ENCODE measurements at regions not wholly inside any gene's neighbourhood (a gene's known extent, or its start where the extent isn't known, plus 50 kb on each side); places are given as distances from the start of the nearest gene placed in this dataset.

- Histone ChIP-seq H3K9me3 (ENCODE audit: control insufficient read depth, low read length) (no peaks in the 10 kb centered on the region), H3K4me1 (ENCODE audit: control insufficient read depth, insufficient read depth, low read length, poor library complexity, severe bottlenecking) (no peaks in the 10 kb centered on the region), H3K27ac (ENCODE audit: insufficient read depth, low read length, poor library complexity, severe bottlenecking) (no peak overlapping the region), H3K27me3 (replicated peaks; ENCODE audit: control insufficient read depth, insufficient read depth, low read length, poor library complexity, severe bottlenecking) (no peaks in the 10 kb centered on the region), H3K4me3 (ENCODE audit: insufficient read depth, low read depth, low read length, poor library complexity, severe bottlenecking) (no peak overlapping the region), H3K36me3 (ENCODE audit: control insufficient read depth, insufficient read depth, low read length) (no peaks in the 10 kb centered on the region)
- no peak for DNase-seq
Measured at GRCh38 chr9:79012561-79012960, 559.2 kb upstream of the TLE4 start.

DNA sequence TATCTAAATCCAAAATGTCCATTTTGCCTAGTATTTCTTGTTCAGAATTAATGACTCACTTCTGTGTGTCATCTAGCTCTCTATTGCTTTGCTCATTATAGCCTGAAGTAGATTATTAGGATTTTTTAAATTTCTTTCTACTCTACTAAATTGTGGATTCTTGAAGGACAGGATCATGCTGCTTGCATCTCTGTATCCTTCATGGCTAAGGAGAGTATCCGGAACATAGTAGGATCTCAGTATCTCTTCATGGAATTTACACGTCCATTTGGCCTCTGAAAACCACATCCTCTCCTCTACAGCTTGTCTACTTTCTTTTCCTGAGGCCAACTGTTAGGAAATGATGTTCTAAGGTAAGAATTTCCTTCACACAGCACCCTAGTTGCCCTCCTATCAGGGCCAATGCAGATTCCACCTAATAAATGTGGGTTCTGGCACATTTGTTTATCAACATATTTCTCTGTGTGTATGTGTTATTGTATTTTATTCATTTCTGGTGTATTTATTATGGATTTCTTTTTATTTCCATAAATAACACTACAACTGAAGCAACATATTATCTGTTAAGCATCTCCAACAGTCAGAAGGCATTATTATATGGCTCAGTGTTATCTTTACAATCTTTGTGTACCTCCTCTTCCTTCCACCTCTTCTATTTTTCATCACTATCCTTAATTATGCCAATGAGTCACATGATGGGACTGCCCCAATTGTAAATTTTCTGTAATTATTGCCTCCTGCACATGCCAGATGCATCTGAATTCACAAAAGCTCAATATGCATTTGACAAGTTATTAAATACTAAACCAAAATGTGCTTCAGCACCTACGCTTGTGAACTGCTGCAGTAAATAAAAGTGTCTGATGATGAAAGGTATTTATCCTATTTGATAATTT, 557.8 kb upstream of the TLE4 start:
- no peak overlapping the region for H3K27ac ChIP-seq (ENCODE audit: insufficient read depth, low read length, poor library complexity, severe bottlenecking)
- H3K4me1 ChIP-seq (ENCODE audit: control insufficient read depth, insufficient read depth, low read length, poor library complexity, severe bottlenecking) = no peaks in the 10 kb centered on the region
- no peaks in the 10 kb centered on the region for H3K27me3 ChIP-seq (replicated peaks; ENCODE audit: control insufficient read depth, insufficient read depth, low read length, poor library complexity, severe bottlenecking)
- H3K36me3 ChIP-seq (ENCODE audit: control insufficient read depth, insufficient read depth, low read length) = no peaks in the 10 kb centered on the region
- no peak overlapping the region for H3K4me3 ChIP-seq (ENCODE audit: insufficient read depth, low read depth, low read length, poor library complexity, severe bottlenecking)
- no peaks in the 10 kb centered on the region for H3K9me3 ChIP-seq (ENCODE audit: control insufficient read depth, low read length)
- DNase-seq = no peak

GRCh38 chr9:79014929-79015699, 556.7 kb upstream of the TLE4 start:
- no peak for DNase-seq
- Histone ChIP-seq H3K36me3 (ENCODE audit: control insufficient read depth, insufficient read depth, low read length) (no peaks in the 10 kb centered on the region), H3K9me3 (ENCODE audit: control insufficient read depth, low read length) (no peaks in the 10 kb centered on the region), H3K4me1 (ENCODE audit: control insufficient read depth, insufficient read depth, low read length, poor library complexity, severe bottlenecking) (no peaks in the 10 kb centered on the region), H3K4me3 (ENCODE audit: insufficient read depth, low read depth, low read length, poor library complexity, severe bottlenecking) (no peak overlapping the region), H3K27me3 (replicated peaks; ENCODE audit: control insufficient read depth, insufficient read depth, low read length, poor library complexity, severe bottlenecking) (no peaks in the 10 kb centered on the region), H3K27ac (ENCODE audit: insufficient read depth, low read length, poor library complexity, severe bottlenecking) (no peak overlapping the region)

DNA sequence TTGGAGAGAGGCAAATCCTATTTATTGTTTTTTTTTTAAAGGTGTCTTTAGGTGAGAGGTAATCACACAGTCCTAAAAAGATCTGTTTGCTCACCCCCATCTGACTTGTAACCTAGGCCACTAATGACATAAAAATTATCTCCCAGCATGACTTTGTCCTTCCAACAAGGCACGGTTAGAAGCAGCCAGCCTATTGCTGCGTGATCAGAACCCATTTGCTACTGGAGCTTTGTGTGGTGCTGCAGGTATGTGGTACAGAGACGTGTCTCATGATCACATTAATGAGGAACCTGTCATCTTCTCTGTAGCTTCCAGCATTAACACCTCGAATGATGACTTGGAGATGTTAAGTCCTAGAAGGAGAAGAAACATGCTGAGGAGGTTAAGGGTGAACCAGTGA, 555.8 kb upstream of the TLE4 start:
- H3K4me3 ChIP-seq (ENCODE audit: insufficient read depth, low read depth, low read length, poor library complexity, severe bottlenecking) = no peak overlapping the region
- no peak overlapping the region for H3K27ac ChIP-seq (ENCODE audit: insufficient read depth, low read length, poor library complexity, severe bottlenecking)
- no peaks in the 10 kb centered on the region for H3K9me3 ChIP-seq (ENCODE audit: control insufficient read depth, low read length)
- no peaks in the 10 kb centered on the region for H3K4me1 ChIP-seq (ENCODE audit: control insufficient read depth, insufficient read depth, low read length, poor library complexity, severe bottlenecking)
- H3K36me3 ChIP-seq (ENCODE audit: control insufficient read depth, insufficient read depth, low read length) = no peaks in the 10 kb centered on the region
- no peaks in the 10 kb centered on the region for H3K27me3 ChIP-seq (replicated peaks; ENCODE audit: control insufficient read depth, insufficient read depth, low read length, poor library complexity, severe bottlenecking)
- DNase-seq = no peak

DNA sequence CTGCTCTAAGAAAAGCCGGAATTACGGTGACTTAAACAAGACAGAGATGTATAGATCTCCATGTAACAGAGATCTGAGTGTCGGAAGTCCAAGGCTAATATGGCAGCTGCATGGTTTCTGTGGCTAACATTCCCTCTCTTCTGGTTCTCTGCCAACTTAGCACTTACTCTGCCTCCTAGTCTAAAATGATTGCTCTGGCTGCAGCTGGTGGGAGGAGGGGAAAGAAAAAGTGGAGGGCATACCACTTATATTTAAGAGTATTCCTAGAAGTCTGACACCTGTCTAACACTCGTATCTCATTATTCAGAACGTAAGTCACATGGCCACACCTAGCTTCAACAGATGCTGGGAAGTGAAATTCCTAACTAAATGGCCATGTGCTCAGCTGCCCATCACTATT, 551.5 kb upstream of the TLE4 start:
- H3K4me1 ChIP-seq (ENCODE audit: control insufficient read depth, insufficient read depth, low read length, poor library complexity, severe bottlenecking) = no peaks in the 10 kb centered on the region
- H3K27me3 ChIP-seq (replicated peaks; ENCODE audit: control insufficient read depth, insufficient read depth, low read length, poor library complexity, severe bottlenecking) = no peaks in the 10 kb centered on the region
- no peaks in the 10 kb centered on the region for H3K36me3 ChIP-seq (ENCODE audit: control insufficient read depth, insufficient read depth, low read length)
- H3K4me3 ChIP-seq (ENCODE audit: insufficient read depth, low read depth, low read length, poor library complexity, severe bottlenecking) = no peak overlapping the region
- no peak overlapping the region for H3K27ac ChIP-seq (ENCODE audit: insufficient read depth, low read length, poor library complexity, severe bottlenecking)
- no peak for DNase-seq
- no peaks in the 10 kb centered on the region for H3K9me3 ChIP-seq (ENCODE audit: control insufficient read depth, low read length)

- Histone ChIP-seq H3K27ac (ENCODE audit: insufficient read depth, low read length, poor library complexity, severe bottlenecking) (no peak overlapping the region), H3K9me3 (ENCODE audit: control insufficient read depth, low read length) (no peaks in the 10 kb centered on the region), H3K36me3 (ENCODE audit: control insufficient read depth, insufficient read depth, low read length) (no peaks in the 10 kb centered on the region), H3K4me1 (ENCODE audit: control insufficient read depth, insufficient read depth, low read length, poor library complexity, severe bottlenecking) (no peaks in the 10 kb centered on the region), H3K4me3 (ENCODE audit: insufficient read depth, low read depth, low read length, poor library complexity, severe bottlenecking) (no peak overlapping the region), H3K27me3 (replicated peaks; ENCODE audit: control insufficient read depth, insufficient read depth, low read length, poor library complexity, severe bottlenecking) (no peaks in the 10 kb centered on the region)
- no peak for DNase-seq
Measured at GRCh38 chr9:79021084-79021483, 550.7 kb upstream of the TLE4 start.

DNA sequence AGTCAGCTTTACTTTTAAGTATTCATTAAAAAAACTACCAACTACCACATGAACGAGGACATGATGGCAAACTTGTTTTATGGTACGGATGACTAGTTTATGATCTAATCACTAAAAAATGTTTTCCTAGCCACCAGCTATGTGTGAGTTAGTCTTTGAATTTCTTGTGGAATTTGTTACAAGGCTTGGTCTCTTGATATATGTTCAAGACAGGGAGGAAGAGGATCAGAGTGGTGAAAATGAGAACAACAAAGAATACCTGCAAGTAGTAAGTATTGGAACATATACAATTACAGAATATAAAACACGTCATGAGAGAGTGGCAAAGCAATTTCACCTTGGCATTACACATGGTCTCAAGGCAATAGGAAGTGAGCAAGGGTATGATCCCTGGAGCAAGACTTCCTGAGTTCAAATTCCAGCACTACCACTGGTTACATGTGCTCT, 548.6 kb upstream of the TLE4 start:
- no peak overlapping the region for H3K4me3 ChIP-seq (ENCODE audit: insufficient read depth, low read depth, low read length, poor library complexity, severe bottlenecking)
- H3K4me1 ChIP-seq (ENCODE audit: control insufficient read depth, insufficient read depth, low read length, poor library complexity, severe bottlenecking) = no peaks in the 10 kb centered on the region
- no peak for DNase-seq
- H3K27ac ChIP-seq (ENCODE audit: insufficient read depth, low read length, poor library complexity, severe bottlenecking) = no peak overlapping the region
- H3K27me3 ChIP-seq (replicated peaks; ENCODE audit: control insufficient read depth, insufficient read depth, low read length, poor library complexity, severe bottlenecking) = no peaks in the 10 kb centered on the region
- no peaks in the 10 kb centered on the region for H3K9me3 ChIP-seq (ENCODE audit: control insufficient read depth, low read length)
- H3K36me3 ChIP-seq (ENCODE audit: control insufficient read depth, insufficient read depth, low read length) = no peaks in the 10 kb centered on the region

- no peak overlapping the region for H3K4me3 ChIP-seq (ENCODE audit: insufficient read depth, low read depth, low read length, poor library complexity, severe bottlenecking)
- DNase-seq = no peak
- no peaks in the 10 kb centered on the region for H3K4me1 ChIP-seq (ENCODE audit: control insufficient read depth, insufficient read depth, low read length, poor library complexity, severe bottlenecking)
- H3K9me3 ChIP-seq (ENCODE audit: control insufficient read depth, low read length) = no peaks in the 10 kb centered on the region
- no peaks in the 10 kb centered on the region for H3K36me3 ChIP-seq (ENCODE audit: control insufficient read depth, insufficient read depth, low read length)
- no peaks in the 10 kb centered on the region for H3K27me3 ChIP-seq (replicated peaks; ENCODE audit: control insufficient read depth, insufficient read depth, low read length, poor library complexity, severe bottlenecking)
- H3K27ac ChIP-seq (ENCODE audit: insufficient read depth, low read length, poor library complexity, severe bottlenecking) = no peak overlapping the region
Measured at GRCh38 chr9:79026316-79026715, 545.4 kb upstream of the TLE4 start.

- Histone ChIP-seq H3K27ac (ENCODE audit: insufficient read depth, low read length, poor library complexity, severe bottlenecking) (no peak overlapping the region), H3K9me3 (ENCODE audit: control insufficient read depth, low read length) (no peaks in the 10 kb centered on the region), H3K27me3 (replicated peaks; ENCODE audit: control insufficient read depth, insufficient read depth, low read length, poor library complexity, severe bottlenecking) (no peaks in the 10 kb centered on the region), H3K36me3 (ENCODE audit: control insufficient read depth, insufficient read depth, low read length) (no peaks in the 10 kb centered on the region), H3K4me3 (ENCODE audit: insufficient read depth, low read depth, low read length, poor library complexity, severe bottlenecking) (no peak overlapping the region), H3K4me1 (ENCODE audit: control insufficient read depth, insufficient read depth, low read length, poor library complexity, severe bottlenecking) (no peaks in the 10 kb centered on the region)
- DNase-seq = no peak
Measured at GRCh38 chr9:79028101-79028500, 543.7 kb upstream of the TLE4 start.

- no peaks in the 10 kb centered on the region for H3K4me1 ChIP-seq (ENCODE audit: control insufficient read depth, insufficient read depth, low read length, poor library complexity, severe bottlenecking)
Measured at GRCh38 chr9:79034583-79034982, 537.2 kb upstream of the TLE4 start.

More at GRCh38 chr9:79034583-79034982, 537.2 kb upstream of the TLE4 start:
- no peak for DNase-seq
- no peak overlapping the region for H3K4me3 ChIP-seq (ENCODE audit: insufficient read depth, low read depth, low read length, poor library complexity, severe bottlenecking)
- no peaks in the 10 kb centered on the region for H3K27me3 ChIP-seq (replicated peaks; ENCODE audit: control insufficient read depth, insufficient read depth, low read length, poor library complexity, severe bottlenecking)
- H3K36me3 ChIP-seq (ENCODE audit: control insufficient read depth, insufficient read depth, low read length) = no peaks in the 10 kb centered on the region
- no peak overlapping the region for H3K27ac ChIP-seq (ENCODE audit: insufficient read depth, low read length, poor library complexity, severe bottlenecking)
- H3K9me3 ChIP-seq (ENCODE audit: control insufficient read depth, low read length) = no peaks in the 10 kb centered on the region
